NCI-H2029 treated with DMSO at 0.1 percent for 48 hours (cell line): ENCODE measurements at regions not wholly inside any gene's neighbourhood (a gene's known extent, or its start where the extent isn't known, plus 50 kb on each side); places are given as distances from the start of the nearest gene placed in this dataset.

ENCODE experiments used
- DNase-seq: peaks from one replicate; lab custom pipeline; 2025; lab: John Stamatoyannopoulos, UW

GRCh38 chr1:147463022-147463421 lies 78.3 kb upstream of the BCL9 start:
- DNase-seq: no peak

DNA sequence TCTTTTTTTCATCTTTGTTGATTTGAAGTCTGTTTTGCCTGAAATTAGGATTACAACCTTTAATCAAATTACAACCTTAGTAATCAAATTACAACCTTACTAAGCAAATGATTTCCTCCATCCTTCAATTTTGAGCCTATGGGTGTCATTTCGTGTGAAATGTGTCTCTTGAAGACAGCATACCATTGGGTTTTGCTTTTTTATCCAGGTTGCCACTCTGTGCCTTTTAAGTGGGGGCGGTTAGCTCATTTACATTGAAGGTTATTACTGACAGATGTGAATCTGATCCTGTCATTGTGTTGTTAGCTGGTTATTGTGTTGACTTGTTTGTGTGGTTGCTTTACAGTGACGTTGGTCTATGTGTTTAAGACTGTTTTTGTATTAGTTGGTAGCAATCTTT lies 74.8 kb upstream of the BCL9 start:
- DNase-seq: no peak

GRCh38 chr1:147470079-147470478 lies 71.2 kb upstream of the BCL9 start:
- no peak for DNase-seq

DNA sequence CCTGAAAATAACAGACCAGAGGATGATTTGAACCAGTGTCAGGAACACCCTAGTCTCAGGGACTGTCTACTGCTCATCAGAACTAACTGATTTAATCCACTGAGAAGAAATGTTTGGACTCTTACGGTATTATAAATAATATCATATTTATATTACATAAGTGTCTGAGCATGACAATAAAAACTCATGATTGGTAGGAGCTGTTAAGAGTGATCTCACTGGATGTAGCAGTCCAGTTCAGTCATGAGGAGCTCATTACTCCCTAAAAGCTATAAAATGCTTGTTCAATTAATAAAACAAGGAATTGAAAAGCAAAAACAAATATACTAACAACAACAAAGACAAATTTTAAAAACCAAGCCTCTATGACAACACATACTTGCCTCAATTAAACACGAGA lies 68.8 kb upstream of the BCL9 start:
- DNase-seq: no peak

GRCh38 chr1:147472966-147473732 lies 68.2 kb upstream of the BCL9 start:
- DNase-seq: no peak

GRCh38 chr1:147473733-147474049 lies 67.6 kb upstream of the BCL9 start:
- no peak for DNase-seq

- no peak for DNase-seq
Observed at GRCh38 chr1:147475488-147475887, 65.8 kb upstream of the BCL9 start.

DNA sequence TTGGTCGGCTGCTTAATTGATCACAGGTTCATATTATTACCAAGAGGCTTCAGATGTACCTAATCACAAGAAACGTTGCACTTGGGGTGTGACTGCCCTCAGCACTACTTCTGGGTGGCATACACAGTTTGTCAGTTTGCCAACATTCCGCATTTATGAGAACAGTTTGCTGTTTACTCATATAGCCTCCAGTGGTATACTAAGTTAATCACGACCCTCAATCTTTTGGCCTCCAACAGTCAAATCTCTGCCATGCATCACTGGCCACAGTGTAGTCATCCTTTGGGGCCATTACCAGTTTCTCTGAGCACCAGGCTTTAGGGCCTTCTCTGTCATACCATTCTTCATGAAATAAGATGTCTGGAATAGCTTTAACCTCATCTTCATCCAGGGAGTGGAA lies 62.8 kb upstream of the BCL9 start:
- no peak for DNase-seq

GRCh38 chr1:147479864-147480564 lies 61.3 kb upstream of the BCL9 start:
- no peak for DNase-seq

GRCh38 chr1:147480565-147480935 lies 60.8 kb upstream of the BCL9 start:
- no peak for DNase-seq

GRCh38 chr1:147486876-147487656 lies 54.2 kb upstream of the BCL9 start:
- DNase-seq: no peak

DNA sequence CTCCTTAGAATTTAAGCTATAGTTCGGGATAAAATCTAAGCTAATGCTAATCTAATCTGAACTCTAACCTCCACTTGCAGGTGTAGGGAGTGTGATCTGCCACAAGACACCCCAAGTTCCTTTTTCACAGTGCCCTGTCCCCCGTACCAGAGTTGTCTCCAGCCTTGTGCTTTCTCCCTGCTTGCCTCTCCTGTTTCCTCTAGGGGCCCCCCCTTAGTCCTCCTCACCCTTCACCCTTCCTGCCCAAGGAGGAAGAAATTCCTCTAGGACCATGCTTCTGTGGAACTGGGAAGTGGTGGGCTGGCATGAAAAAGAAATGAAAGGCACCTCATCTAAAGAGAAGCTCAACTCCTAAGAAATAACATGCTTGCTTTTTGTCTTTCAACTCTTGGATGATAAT lies 50.2 kb upstream of the BCL9 start:
- DNase-seq: no peak
